Neural progenitor cell (in vitro differentiated cells): ENCODE measurements at regions not wholly inside any gene's neighbourhood (a gene's known extent, or its start where the extent isn't known, plus 50 kb on each side); places are given as distances from the start of the nearest gene placed in this dataset.

Source experiments
- DNase-seq: peaks from one replicate; pipeline ENCODE4 v3.0.0-alpha.2; 2016; ENCODE audit warnings: low spot score
- H2AFZ ChIP-seq: fragments of 200-600 bp; sonication (generic); replicated peaks from 2 replicates; pipeline ENCODE4 v1.6.1; 2016; ENCODE audit warnings: antibody characterized with exemption
- H3F3A ChIP-seq: fragments of 200-600 bp; sonication (generic); 2 replicates; pipeline ENCODE4 v1.6.1; 2016; ENCODE audit warnings: antibody characterized with exemption, low read depth
- H3K27ac ChIP-seq: fragments of 200-600 bp; sonication (generic); 2 replicates; pipeline ENCODE4 v1.5.1; 2016; ENCODE audit warnings: mild to moderate bottlenecking
- H3K27me3 ChIP-seq: fragments of 200-600 bp; sonication (generic); 2 replicates; pipeline ENCODE4 v1.6.1; 2016; ENCODE audit warnings: mild to moderate bottlenecking, moderate library complexity
- H3K36me3 ChIP-seq: fragments of 200-600 bp; sonication (generic); 2 replicates; pipeline ENCODE4 v1.5.1; 2016
- H3K4me1 ChIP-seq: fragments of 200-600 bp; sonication (generic); 2 replicates; pipeline ENCODE4 v1.6.1; 2016; ENCODE audit warnings: mixed run types
- H3K4me2 ChIP-seq: fragments of 200-600 bp; sonication (generic); 2 replicates; pipeline ENCODE4 v1.6.1; 2016
- H3K4me3 ChIP-seq: fragments of 200-600 bp; sonication (generic); 2 replicates; pipeline ENCODE4 v1.5.1; 2016
- H3K79me2 ChIP-seq: fragments of 200-600 bp; sonication (generic); 2 replicates; pipeline ENCODE4 v1.6.1; 2016; ENCODE audit warnings: low read depth
- H3K9ac ChIP-seq: fragments of 200-600 bp; sonication (generic); 2 replicates; pipeline ENCODE4 v1.6.1; 2016
- H3K9me3 ChIP-seq: fragments of 200-600 bp; sonication (generic); 2 replicates; pipeline ENCODE4 v1.5.1; 2016; ENCODE audit warnings: low read depth
- H4K20me1 ChIP-seq: fragments of 200-600 bp; sonication (generic); 2 replicates; pipeline ENCODE4 v1.6.1; 2016; ENCODE audit warnings: low read depth
- H3K27ac Mint-ChIP-seq: 3 replicates; pipeline ENCODE4 v1.8.0; 2021; ENCODE audit warnings: mixed read lengths
- H3K27me3 Mint-ChIP-seq: 2 replicates; pipeline ENCODE4 v1.8.0; 2022; ENCODE audit warnings: low read depth, mild to moderate bottlenecking, inconsistent platforms, moderate library complexity, mixed read lengths; ENCODE audit not compliant: insufficient read depth
- H3K36me3 Mint-ChIP-seq: 3 replicates; pipeline ENCODE4 v1.8.0; 2021; ENCODE audit warnings: mixed read lengths
- H3K4me1 Mint-ChIP-seq: 3 replicates; pipeline ENCODE4 v1.8.0; 2021; ENCODE audit warnings: mixed read lengths
- H3K4me3 Mint-ChIP-seq: 3 replicates; pipeline ENCODE4 v1.8.0; 2021; ENCODE audit warnings: mild to moderate bottlenecking, moderate library complexity, mixed read lengths
- H3K9me3 Mint-ChIP-seq: 3 replicates; pipeline ENCODE4 v1.8.0; 2020; ENCODE audit warnings: mixed read lengths
- CTCF ChIP-seq: fragments of 200-600 bp; sonication (generic); IDR thresholded peaks from 2 replicates; pipeline ENCODE4 v1.5.1; 2017; ENCODE audit warnings: antibody characterized with exemption, mild to moderate bottlenecking
- EZH2 ChIP-seq: fragments of 200-600 bp; sonication (generic); IDR thresholded peaks from 2 replicates; pipeline ENCODE4 v1.6.1; 2017; ENCODE audit warnings: antibody characterized with exemption, mild to moderate bottlenecking, moderate library complexity
- EZH2phosphoT487 ChIP-seq: fragments of 200-600 bp; sonication (generic); IDR thresholded peaks from 2 replicates; pipeline ENCODE4 v1.6.1; 2017; ENCODE audit warnings: antibody characterized with exemption

- H3K27ac Mint-ChIP-seq, result no peak overlapping the region
- no peak overlapping the region for H2AFZ ChIP-seq
- peaks cover 6% of the 10 kb centered on the region for H3K9me3 Mint-ChIP-seq
- no peak overlapping the region for H3K4me3 Mint-ChIP-seq
- H3K79me2 ChIP-seq, result no peaks in the 10 kb centered on the region
- H3K4me1 Mint-ChIP-seq, result peaks cover 66% of the 10 kb centered on the region
- DNase-seq, result no peak
- no peaks in the 10 kb centered on the region for H3K9me3 ChIP-seq
- no peak overlapping the region for H3K4me3 ChIP-seq
- H3K36me3 ChIP-seq, result no peaks in the 10 kb centered on the region
- no peaks in the 10 kb centered on the region for H3K4me1 ChIP-seq
- peaks cover under 1% of the 10 kb centered on the region for H3K36me3 Mint-ChIP-seq
- no peak overlapping the region for H3K27ac ChIP-seq
- no peak overlapping the region for H3K9ac ChIP-seq
- H3K27me3 Mint-ChIP-seq, result peaks cover 3% of the 10 kb centered on the region
- H3K4me2 ChIP-seq, result no peak overlapping the region
- H3K27me3 ChIP-seq, result no peaks in the 10 kb centered on the region
- no peaks in the 10 kb centered on the region for H3F3A ChIP-seq
- no peaks in the 10 kb centered on the region for H4K20me1 ChIP-seq
- TF ChIP-seq CTCF (no peak), EZH2phosphoT487 (no peak), EZH2 (no peak)
Observed at GRCh38 chr4:133623847-133624246, 474.8 kb downstream of the PCDH10 start.

- Mint-ChIP-seq H3K9me3 (peaks cover under 1% of the 10 kb centered on the region), H3K27ac (peak overlapping the region; percentile 44), H3K36me3 (peaks cover under 1% of the 10 kb centered on the region), H3K27me3 (no peaks in the 10 kb centered on the region), H3K4me3 (no peak overlapping the region), H3K4me1 (peaks cover 68% of the 10 kb centered on the region)
- Histone ChIP-seq H3K9ac (no peak overlapping the region), H4K20me1 (no peaks in the 10 kb centered on the region), H3F3A (no peaks in the 10 kb centered on the region), H3K36me3 (no peaks in the 10 kb centered on the region), H3K79me2 (no peaks in the 10 kb centered on the region), H3K27me3 (no peaks in the 10 kb centered on the region), H3K4me1 (no peaks in the 10 kb centered on the region), H3K27ac (no peak overlapping the region), H3K4me2 (no peak overlapping the region), H2AFZ (no peak overlapping the region), H3K9me3 (no peaks in the 10 kb centered on the region), H3K4me3 (no peak overlapping the region)
- DNase-seq, result no peak
- TF ChIP-seq EZH2 (no peak), CTCF (no peak), EZH2phosphoT487 (no peak)
Observed at GRCh38 chr4:133621628-133622027, 472.5 kb downstream of the PCDH10 start.

- Mint-ChIP-seq H3K27ac (peak overlapping the region; percentile 83), H3K9me3 (peaks cover 4% of the 10 kb centered on the region), H3K36me3 (peaks cover 4% of the 10 kb centered on the region), H3K27me3 (no peaks in the 10 kb centered on the region), H3K4me1 (peaks cover 58% of the 10 kb centered on the region), H3K4me3 (no peak overlapping the region)
- Histone ChIP-seq H3K4me1 (no peaks in the 10 kb centered on the region), H3K9me3 (no peaks in the 10 kb centered on the region), H4K20me1 (no peaks in the 10 kb centered on the region), H3K79me2 (no peaks in the 10 kb centered on the region), H3K27me3 (no peaks in the 10 kb centered on the region), H2AFZ (peak overlapping the region; percentile 3), H3F3A (no peaks in the 10 kb centered on the region), H3K36me3 (no peaks in the 10 kb centered on the region), H3K9ac (no peak overlapping the region), H3K27ac (no peak overlapping the region), H3K4me2 (no peak overlapping the region), H3K4me3 (no peak overlapping the region)
- TF ChIP-seq EZH2phosphoT487, result no peak
- DNase-seq, result no peak
Observed at GRCh38 chr4:133620555-133620954, 471.5 kb downstream of the PCDH10 start.

- Histone ChIP-seq H3K9ac (no peak overlapping the region), H3F3A (no peaks in the 10 kb centered on the region), H4K20me1 (no peaks in the 10 kb centered on the region), H3K27ac (no peak overlapping the region), H3K36me3 (no peaks in the 10 kb centered on the region), H3K4me3 (no peak overlapping the region), H3K4me1 (no peaks in the 10 kb centered on the region), H3K4me2 (no peak overlapping the region), H3K9me3 (no peaks in the 10 kb centered on the region), H3K79me2 (no peaks in the 10 kb centered on the region), H2AFZ (no peak overlapping the region), H3K27me3 (no peaks in the 10 kb centered on the region)
- no peak for TF ChIP-seq EZH2
- TF ChIP-seq EZH2phosphoT487, result no peak
- no peak for TF ChIP-seq CTCF
- H3K4me3 Mint-ChIP-seq, result no peak overlapping the region
- H3K9me3 Mint-ChIP-seq, result peaks cover 4% of the 10 kb centered on the region
- peaks cover 46% of the 10 kb centered on the region for H3K4me1 Mint-ChIP-seq
- H3K36me3 Mint-ChIP-seq, result peaks cover 4% of the 10 kb centered on the region
- no peaks in the 10 kb centered on the region for H3K27me3 Mint-ChIP-seq
- H3K27ac Mint-ChIP-seq, result peak overlapping the region; percentile 88
- no peak for DNase-seq
Observed at GRCh38 chr4:133618963-133619362, 469.9 kb downstream of the PCDH10 start.
